SU-DHL-6 (cell line): ENCODE measurements at regions not wholly inside any gene's neighbourhood (a gene's known extent, or its start where the extent isn't known, plus 50 kb on each side); places are given as distances from the start of the nearest gene placed in this dataset.

ENCODE experiments used
- EZH2phosphoT487 ChIP-seq: fragments of 200-600 bp; sonication (generic), shearing (Covaris generic); conservative IDR thresholded peaks from 2 replicates; pipeline ENCODE4 v1.6.1; 2018; ENCODE audit warnings: mild to moderate bottlenecking, antibody characterized with exemption, low read length, moderate library complexity, mixed read lengths
- TF ChIP-seq, protein P1 (sequence below): fragments of 200-600 bp; sonication (generic); IDR thresholded peaks from one replicate; pipeline ENCODE4 v1.5.1; 2017; ENCODE audit warnings: antibody characterized with exemption, mild to moderate bottlenecking, low read length, moderate library complexity; ENCODE audit not compliant: insufficient read depth, poor library complexity, severe bottlenecking

DNA sequence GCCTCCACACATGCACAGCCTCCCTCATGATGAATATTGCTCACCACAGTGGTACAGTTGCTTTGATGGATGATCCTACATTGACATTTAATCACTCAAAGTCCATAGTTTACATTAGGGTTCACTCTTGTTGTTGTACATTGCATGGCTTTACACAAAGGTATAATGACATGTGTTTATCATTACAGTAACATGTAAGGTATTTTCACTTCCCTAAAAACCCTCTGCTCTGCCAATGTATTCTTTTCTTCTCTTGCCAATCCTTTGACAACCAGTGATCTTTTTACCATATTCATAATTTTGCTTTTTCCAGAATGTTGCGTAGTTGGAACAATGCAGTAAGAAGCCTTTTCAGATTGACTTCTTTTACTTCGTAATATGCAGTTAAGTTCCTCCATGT is 166.6 kb upstream of the KHDRBS2 start:
- TF ChIP-seq, protein P1, sequence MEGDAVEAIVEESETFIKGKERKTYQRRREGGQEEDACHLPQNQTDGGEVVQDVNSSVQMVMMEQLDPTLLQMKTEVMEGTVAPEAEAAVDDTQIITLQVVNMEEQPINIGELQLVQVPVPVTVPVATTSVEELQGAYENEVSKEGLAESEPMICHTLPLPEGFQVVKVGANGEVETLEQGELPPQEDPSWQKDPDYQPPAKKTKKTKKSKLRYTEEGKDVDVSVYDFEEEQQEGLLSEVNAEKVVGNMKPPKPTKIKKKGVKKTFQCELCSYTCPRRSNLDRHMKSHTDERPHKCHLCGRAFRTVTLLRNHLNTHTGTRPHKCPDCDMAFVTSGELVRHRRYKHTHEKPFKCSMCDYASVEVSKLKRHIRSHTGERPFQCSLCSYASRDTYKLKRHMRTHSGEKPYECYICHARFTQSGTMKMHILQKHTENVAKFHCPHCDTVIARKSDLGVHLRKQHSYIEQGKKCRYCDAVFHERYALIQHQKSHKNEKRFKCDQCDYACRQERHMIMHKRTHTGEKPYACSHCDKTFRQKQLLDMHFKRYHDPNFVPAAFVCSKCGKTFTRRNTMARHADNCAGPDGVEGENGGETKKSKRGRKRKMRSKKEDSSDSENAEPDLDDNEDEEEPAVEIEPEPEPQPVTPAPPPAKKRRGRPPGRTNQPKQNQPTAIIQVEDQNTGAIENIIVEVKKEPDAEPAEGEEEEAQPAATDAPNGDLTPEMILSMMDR: no peak
- no peak for TF ChIP-seq EZH2phosphoT487
